Activated naive CD4-positive, alpha-beta T cell treated with anti-CD3 and anti-CD28 coated beads, Interleukin-2, amount 10 ng/mL, durations not matched to agents 7 days and 5 days (primary cell): ENCODE measurements at regions not wholly inside any gene's neighbourhood (a gene's known extent, or its start where the extent isn't known, plus 50 kb on each side); places are given as distances from the start of the nearest gene placed in this dataset.
"Not testable (repeated sequence)": the region's sequence is repeated elsewhere in the genome, so short reads cannot be mapped to it uniquely, and the experiment has no call there.

Experiments
- CTCF ChIA-PET: fragments of 350-600 bp; sonication (Branson Sonifier 250); formaldehyde crosslinking; loops from one replicate; lab custom pipeline; 2021; ENCODE audit warnings: antibody characterized with exemption; lab: Charles Lee
- DNase-seq: peaks from one replicate; pipeline ENCODE4 v3.0.0-alpha.2; 2020
- H3K27ac Mint-ChIP-seq: one replicate; pipeline ENCODE4 v1.8.0; 2021; ENCODE audit warnings: mild to moderate bottlenecking, moderate library complexity, mixed read lengths
- H3K27me3 Mint-ChIP-seq: one replicate; pipeline ENCODE4 v1.8.0; 2021; ENCODE audit warnings: mild to moderate bottlenecking, mixed read lengths
- H3K36me3 Mint-ChIP-seq: one replicate; pipeline ENCODE4 v1.8.0; 2021; ENCODE audit warnings: mixed read lengths
- H3K4me1 Mint-ChIP-seq: one replicate; pipeline ENCODE4 v1.8.0; 2021; ENCODE audit warnings: mixed read lengths
- H3K4me3 Mint-ChIP-seq: one replicate; pipeline ENCODE4 v1.8.0; 2021; ENCODE audit warnings: mild to moderate bottlenecking, moderate library complexity, mixed read lengths
- H3K9me3 Mint-ChIP-seq: one replicate; pipeline ENCODE4 v1.8.0; 2021; ENCODE audit warnings: mixed read lengths

DNA sequence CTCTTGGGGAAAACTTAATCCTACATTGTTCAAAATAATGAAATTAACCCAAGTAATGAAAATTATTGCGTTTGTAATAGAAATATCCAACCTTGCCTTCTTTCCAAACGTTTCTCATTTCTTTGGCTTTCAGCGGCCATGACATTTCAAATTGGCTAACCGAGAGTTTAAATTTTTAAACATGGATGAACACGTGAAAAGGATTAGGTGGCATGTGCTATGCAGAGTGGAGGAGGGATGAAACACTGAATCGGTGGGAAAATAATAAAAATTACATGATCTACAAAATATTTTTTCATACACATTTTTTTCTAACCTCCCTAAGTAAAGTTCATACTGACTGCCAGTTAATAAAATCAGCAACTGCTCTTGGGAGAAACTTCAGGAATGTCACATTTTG, 728.4 kb upstream of the PKDCC start:
- H3K36me3 Mint-ChIP-seq, result no peaks in the 10 kb centered on the region
- H3K4me1 Mint-ChIP-seq, result no peaks in the 10 kb centered on the region
- DNase-seq, result no peak
- CTCF ChIA-PET, result no interaction called here
- no peak overlapping the region for H3K4me3 Mint-ChIP-seq
- H3K27ac Mint-ChIP-seq, result no peak overlapping the region
- no peaks in the 10 kb centered on the region for H3K27me3 Mint-ChIP-seq
- H3K9me3 Mint-ChIP-seq, result peaks cover 3% of the 10 kb centered on the region

DNA sequence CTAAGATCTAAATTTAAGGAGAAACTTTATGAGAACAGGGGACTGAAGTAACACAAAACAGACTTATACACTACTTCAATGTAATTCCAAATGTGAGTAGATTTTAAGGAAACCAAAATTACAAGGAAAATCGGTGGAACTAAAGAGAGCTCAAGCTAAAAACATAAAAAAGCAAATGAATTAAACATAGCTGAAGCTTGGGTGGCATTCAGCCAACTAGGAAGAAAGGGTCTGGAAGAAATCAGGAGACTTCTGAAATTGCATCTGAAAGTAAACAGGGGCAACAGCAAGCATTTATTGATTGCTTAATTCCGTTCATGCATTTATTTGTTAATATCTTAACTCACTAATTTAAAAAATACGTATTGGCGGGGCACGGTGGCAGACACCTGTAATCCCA, 727.3 kb upstream of the PKDCC start:
- Mint-ChIP-seq H3K4me3 (no peak overlapping the region), H3K9me3 (peaks cover 3% of the 10 kb centered on the region), H3K4me1 (no peaks in the 10 kb centered on the region), H3K27me3 (no peaks in the 10 kb centered on the region), H3K36me3 (no peaks in the 10 kb centered on the region), H3K27ac (no peak overlapping the region)
- DNase-seq, result no peak
- CTCF ChIA-PET, result no interaction called here

DNA sequence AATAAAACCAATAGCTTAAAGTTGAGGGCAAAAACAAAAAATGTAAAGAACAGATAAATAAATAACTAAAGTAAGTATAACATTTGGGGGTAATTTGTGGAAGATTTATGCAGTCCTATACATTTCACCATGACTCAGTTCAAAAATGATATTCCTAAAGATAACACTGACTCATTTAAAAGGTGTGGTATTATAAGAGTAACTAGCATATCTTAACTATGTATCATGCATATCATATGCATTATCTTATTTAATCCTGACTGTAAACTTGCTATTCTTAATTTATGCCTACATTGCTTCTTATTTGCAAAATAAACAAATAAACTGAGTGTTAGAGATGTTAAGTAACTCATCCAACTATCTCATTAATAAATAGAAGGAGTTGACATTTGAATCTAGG, 726.5 kb upstream of the PKDCC start:
- DNase-seq, result no peak
- CTCF ChIA-PET, result no interaction called here
- no peaks in the 10 kb centered on the region for H3K9me3 Mint-ChIP-seq

DNA sequence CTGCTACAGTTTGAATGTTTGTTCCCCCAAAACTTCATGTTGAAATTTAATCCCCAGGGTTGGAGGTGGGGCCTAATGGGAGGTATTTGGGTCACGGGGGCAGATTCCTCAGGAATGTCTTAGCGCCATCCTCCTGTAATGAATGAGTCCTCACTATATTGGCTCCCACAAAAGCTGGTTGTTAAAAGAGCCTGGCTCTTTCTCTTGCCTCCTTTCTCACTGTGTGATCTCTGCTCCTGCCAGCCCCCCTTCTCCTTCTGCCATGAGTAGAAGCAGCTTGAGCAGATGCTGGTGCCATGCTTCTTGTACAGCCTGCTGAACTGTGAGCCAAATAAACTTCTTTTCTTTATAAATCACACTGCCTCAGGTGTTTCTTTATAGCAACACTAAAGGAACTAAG, 721.0 kb upstream of the PKDCC start:
- no peaks in the 10 kb centered on the region for H3K4me1 Mint-ChIP-seq
- no peak overlapping the region for H3K4me3 Mint-ChIP-seq
- no peaks in the 10 kb centered on the region for H3K27me3 Mint-ChIP-seq
- DNase-seq, result no peak
- H3K36me3 Mint-ChIP-seq, result no peaks in the 10 kb centered on the region
- H3K27ac Mint-ChIP-seq, result no peak overlapping the region
- CTCF ChIA-PET, result no interaction called here
- H3K9me3 Mint-ChIP-seq, result no peaks in the 10 kb centered on the region

More for the DNA sequence above, 726.5 kb upstream of the PKDCC start:
- Mint-ChIP-seq H3K27ac (no peak overlapping the region), H3K27me3 (no peaks in the 10 kb centered on the region), H3K36me3 (no peaks in the 10 kb centered on the region), H3K4me1 (no peaks in the 10 kb centered on the region), H3K4me3 (no peak overlapping the region)

DNA sequence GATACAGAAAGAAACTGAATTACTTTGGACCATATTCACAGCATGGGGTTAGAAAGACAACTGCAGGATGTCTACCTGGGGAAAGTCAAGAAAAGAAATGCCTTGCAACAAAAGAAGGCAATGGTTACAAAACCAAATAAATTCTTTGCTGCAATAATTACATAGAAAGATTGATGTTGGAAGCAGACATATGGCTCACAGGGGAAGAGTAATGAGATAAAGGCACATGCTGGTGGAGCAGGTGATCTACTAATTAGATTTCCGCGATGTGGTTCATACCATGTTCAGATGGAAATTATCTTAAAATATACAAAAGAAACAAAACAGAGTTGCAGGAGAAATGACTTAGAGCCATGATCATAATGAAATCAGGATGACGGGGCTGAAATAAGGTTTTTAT, 718.8 kb upstream of the PKDCC start:
- Mint-ChIP-seq H3K27ac (no peak overlapping the region), H3K9me3 (no peaks in the 10 kb centered on the region), H3K4me3 (no peak overlapping the region), H3K36me3 (no peaks in the 10 kb centered on the region), H3K4me1 (no peaks in the 10 kb centered on the region), H3K27me3 (no peaks in the 10 kb centered on the region)
- CTCF ChIA-PET, result no interaction called here
- DNase-seq, result no peak

DNA sequence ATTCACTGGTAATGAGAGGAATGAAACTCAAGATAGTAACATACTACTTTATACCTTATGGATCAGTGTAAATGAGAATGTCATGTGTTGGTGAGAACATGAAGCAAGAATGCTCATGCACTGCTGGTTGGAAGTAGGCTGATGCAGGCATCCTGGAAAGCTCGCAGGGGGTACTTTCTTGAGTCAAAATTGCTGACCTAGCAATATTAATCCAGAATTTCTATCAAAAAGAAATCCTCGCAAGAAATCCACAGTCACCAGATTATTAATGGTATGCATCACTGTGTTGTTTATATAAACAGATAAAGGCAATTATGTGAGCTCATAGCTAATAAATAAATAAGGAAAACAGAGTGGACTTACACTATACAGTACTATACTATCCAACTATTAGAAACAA, 713.7 kb upstream of the PKDCC start:
- Mint-ChIP-seq H3K36me3 (no peaks in the 10 kb centered on the region), H3K4me1 (no peaks in the 10 kb centered on the region), H3K27me3 (no peaks in the 10 kb centered on the region), H3K27ac (no peak overlapping the region), H3K9me3 (peaks cover 2% of the 10 kb centered on the region), H3K4me3 (no peak overlapping the region)
- no peak for DNase-seq
- CTCF ChIA-PET, result no interaction called here

DNA sequence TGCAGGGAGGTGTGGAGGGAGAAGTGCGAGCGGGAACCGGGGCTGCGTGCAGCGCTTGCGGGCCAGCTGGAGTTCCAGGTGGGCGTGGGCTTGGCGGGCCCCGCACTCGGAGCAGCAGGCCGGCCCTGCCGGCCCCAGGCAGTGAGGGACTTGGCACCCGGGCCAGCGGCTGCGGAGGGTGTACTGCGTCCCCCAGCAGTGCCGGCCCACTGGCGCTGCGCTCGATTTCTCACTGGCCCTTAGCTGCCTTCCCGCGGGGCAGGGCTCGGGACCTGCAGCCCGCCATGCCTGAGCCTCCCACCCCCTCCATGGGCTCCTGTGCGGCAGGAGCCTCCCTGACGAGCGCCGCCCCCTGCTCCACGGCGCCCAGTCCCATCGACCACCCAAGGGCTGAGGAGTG, 712.2 kb upstream of the PKDCC start:
- H3K4me1 Mint-ChIP-seq, H3K27ac Mint-ChIP-seq, H3K4me3 Mint-ChIP-seq, H3K27me3 Mint-ChIP-seq, CTCF ChIA-PET, DNase-seq, H3K9me3 Mint-ChIP-seq, H3K36me3 Mint-ChIP-seq: not testable (repeated sequence)

DNA sequence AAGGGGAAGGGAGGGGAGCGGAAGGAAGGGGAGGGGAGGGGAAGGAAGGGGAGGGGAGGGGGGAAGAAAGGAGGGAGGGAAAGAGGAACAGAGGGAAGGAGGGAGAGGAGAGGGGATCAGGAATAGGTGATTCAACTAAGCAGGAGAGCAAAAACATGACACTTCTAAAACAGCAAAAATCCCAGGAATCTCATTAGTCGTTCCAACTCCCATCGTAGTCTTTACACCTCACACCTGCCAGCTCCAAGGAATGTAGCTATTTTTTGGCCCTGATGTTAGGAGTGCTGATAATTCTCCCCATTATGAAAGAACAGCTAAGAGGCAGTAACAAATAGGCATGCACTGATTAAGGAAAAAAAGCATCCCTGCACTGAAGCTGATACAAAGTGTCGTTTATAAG, 709.9 kb upstream of the PKDCC start:
- CTCF ChIA-PET, result no interaction called here
- peaks cover 2% of the 10 kb centered on the region for H3K9me3 Mint-ChIP-seq
- no peak for DNase-seq
- no peak overlapping the region for H3K27ac Mint-ChIP-seq
- no peaks in the 10 kb centered on the region for H3K4me1 Mint-ChIP-seq
- H3K36me3 Mint-ChIP-seq, result no peaks in the 10 kb centered on the region
- no peaks in the 10 kb centered on the region for H3K27me3 Mint-ChIP-seq
- no peak overlapping the region for H3K4me3 Mint-ChIP-seq

DNA sequence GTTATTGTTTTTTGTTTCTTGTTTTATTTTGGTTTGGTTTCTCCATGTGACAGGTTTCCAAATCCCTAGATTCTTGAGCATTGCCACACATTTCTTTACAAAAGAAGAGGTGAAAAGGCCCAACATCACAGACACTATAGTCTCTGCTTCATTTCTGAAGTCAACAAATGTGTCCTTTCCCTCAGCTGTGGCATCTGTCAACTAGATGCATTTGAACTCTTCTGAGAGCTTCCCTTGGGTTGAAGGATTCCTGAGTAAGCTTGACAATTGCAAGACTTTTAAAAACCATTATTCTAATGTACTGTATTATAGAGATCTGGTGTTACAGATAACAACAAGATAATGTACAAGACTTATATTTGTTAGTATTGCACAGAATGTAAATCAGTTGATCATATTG, 703.3 kb upstream of the PKDCC start:
- Mint-ChIP-seq H3K4me3 (no peak overlapping the region), H3K36me3 (no peaks in the 10 kb centered on the region), H3K27ac (no peak overlapping the region), H3K4me1 (no peaks in the 10 kb centered on the region), H3K9me3 (no peaks in the 10 kb centered on the region), H3K27me3 (no peaks in the 10 kb centered on the region)
- DNase-seq, result no peak
- CTCF ChIA-PET, result no interaction called here

DNA sequence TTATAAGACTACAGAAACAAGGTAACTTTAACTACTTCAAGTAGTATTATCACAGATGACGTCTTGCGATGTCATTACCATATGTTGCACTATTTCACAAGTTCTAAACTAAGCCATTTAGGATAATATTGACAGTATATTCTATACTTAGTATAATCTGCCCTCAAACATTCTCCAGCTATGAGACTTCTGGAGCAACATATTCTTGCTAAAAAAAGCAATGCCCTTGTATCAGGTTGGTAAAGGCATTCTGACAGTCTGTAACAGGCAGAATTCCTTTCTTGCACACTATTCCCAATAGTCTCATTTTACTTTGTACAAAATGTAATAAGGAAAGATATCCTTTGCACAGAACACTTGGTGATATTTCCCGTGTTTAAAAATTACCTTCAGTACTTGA, 694.8 kb upstream of the PKDCC start:
- H3K4me3 Mint-ChIP-seq, result no peak overlapping the region

DNA sequence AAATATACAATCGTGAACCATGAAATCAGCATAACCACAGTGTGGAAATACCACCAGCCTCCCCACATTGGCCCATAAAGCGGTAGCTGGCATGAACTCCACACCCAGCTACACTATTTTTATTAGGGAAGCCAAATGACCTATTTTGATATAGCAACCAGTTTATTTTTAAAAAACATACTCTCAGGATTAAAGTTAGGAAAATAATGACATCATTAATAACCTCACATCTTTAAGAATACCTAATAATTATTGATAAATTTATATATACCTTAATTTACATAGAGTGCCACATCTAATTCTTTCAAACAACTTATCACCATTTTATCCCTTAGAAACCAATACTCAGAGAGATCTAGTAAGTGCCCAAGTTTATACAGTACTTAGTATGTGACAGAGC, 692.0 kb upstream of the PKDCC start:
- no peaks in the 10 kb centered on the region for H3K27me3 Mint-ChIP-seq
- no peaks in the 10 kb centered on the region for H3K36me3 Mint-ChIP-seq
- no peak overlapping the region for H3K4me3 Mint-ChIP-seq
- no peaks in the 10 kb centered on the region for H3K4me1 Mint-ChIP-seq
- no peak for DNase-seq
- H3K27ac Mint-ChIP-seq, result no peak overlapping the region
- CTCF ChIA-PET, result no interaction called here
- H3K9me3 Mint-ChIP-seq, result no peaks in the 10 kb centered on the region

More for the DNA sequence above, 694.8 kb upstream of the PKDCC start:
- H3K36me3 Mint-ChIP-seq, result no peaks in the 10 kb centered on the region
- DNase-seq, result no peak
- CTCF ChIA-PET, result no interaction called here
- H3K4me1 Mint-ChIP-seq, result no peaks in the 10 kb centered on the region
- no peak overlapping the region for H3K27ac Mint-ChIP-seq
- H3K27me3 Mint-ChIP-seq, result no peaks in the 10 kb centered on the region
- H3K9me3 Mint-ChIP-seq, result no peaks in the 10 kb centered on the region

DNA sequence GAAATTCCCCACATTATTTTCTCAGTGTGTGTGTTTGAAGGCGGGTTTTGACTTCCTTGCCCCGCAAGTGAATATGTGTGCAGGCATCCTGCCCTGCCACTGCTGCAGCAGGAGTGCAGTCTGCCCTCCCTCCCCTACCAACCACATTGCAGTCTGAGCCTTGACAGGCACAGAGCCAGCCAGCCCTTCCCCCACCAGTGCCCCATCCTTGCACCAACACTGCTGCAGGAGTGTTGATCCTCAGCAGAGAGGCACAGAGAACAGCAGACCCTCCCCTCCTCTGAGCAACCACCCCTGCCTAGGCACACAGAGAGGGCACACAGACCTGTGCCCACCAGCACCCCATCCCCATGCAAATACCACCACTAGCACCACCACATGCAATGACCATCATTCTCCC, 683.0 kb upstream of the PKDCC start:
- DNase-seq, result no peak
- H3K36me3 Mint-ChIP-seq, result no peaks in the 10 kb centered on the region
- no peak overlapping the region for H3K4me3 Mint-ChIP-seq
- H3K4me1 Mint-ChIP-seq, result no peaks in the 10 kb centered on the region
- H3K27me3 Mint-ChIP-seq, result no peaks in the 10 kb centered on the region
- CTCF ChIA-PET, result no interaction called here
- peaks cover 13% of the 10 kb centered on the region for H3K9me3 Mint-ChIP-seq
- no peak overlapping the region for H3K27ac Mint-ChIP-seq

DNA sequence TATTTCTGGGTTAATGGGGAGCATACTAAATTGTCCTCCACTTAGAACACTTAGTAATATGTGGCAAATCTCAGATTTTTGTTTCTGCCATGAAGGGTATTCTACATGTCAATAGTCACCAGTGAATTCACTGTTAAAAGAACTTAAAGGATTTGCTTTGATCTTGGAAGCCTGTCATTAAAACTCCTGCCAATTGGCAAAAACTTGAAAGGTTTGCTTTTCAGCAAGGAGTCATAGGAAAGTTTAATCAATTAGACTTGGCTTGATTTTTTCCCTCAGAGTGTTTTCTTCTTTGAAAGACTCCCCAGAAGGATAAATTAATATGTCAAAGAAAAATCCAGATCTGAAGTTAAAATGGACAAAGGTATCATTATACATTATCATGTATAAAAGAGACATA, 671.9 kb upstream of the PKDCC start:
- no peak overlapping the region for H3K27ac Mint-ChIP-seq
- H3K4me3 Mint-ChIP-seq, result no peak overlapping the region
- no peaks in the 10 kb centered on the region for H3K36me3 Mint-ChIP-seq
- no peaks in the 10 kb centered on the region for H3K4me1 Mint-ChIP-seq
- H3K9me3 Mint-ChIP-seq, result peaks cover 4% of the 10 kb centered on the region
- DNase-seq, result no peak
- CTCF ChIA-PET, result no interaction called here
- H3K27me3 Mint-ChIP-seq, result no peaks in the 10 kb centered on the region

DNA sequence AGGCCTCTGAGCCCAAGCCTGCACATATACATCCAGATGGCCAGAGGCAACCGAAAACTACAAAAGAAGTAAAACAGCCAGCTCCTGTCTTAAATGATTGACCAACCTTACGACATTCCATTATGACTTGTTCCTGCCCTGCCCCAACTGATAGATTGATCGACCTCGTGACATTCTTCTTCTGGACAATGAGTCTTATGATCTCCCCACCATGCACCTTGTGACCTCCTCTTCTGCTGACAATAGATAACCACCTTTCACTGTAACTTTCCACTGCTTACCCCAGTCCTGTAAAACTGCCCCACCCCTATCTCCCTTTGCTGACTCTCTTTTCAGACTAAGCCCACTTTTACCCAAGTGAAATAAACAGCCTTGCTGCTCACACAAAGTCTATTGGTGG, 670.0 kb upstream of the PKDCC start:
- H3K4me1 Mint-ChIP-seq, result no peaks in the 10 kb centered on the region
- H3K4me3 Mint-ChIP-seq, result no peak overlapping the region
- H3K27me3 Mint-ChIP-seq, result no peaks in the 10 kb centered on the region
- H3K27ac Mint-ChIP-seq, result no peak overlapping the region
- DNase-seq, result no peak
- CTCF ChIA-PET, result no interaction called here
- H3K9me3 Mint-ChIP-seq, result peaks cover 2% of the 10 kb centered on the region
- no peaks in the 10 kb centered on the region for H3K36me3 Mint-ChIP-seq

DNA sequence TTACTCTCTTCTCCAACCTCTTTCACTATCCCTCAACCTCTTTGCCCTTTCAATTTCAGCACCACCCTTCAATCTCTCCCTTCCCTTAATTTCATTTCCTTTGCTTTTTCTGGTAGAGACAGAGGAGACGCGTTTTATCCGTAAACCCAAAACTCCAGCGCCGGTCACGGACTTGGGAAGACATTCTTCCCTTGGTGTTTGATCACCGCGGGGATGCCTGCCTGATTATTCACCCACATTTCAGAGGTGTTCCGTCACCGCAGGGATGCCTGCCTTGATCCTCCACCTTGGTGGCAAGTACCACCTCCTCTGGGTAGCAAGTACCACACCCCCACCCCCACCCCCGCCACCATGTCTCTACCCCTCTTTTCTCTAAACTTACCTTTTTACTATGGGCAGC, 669.4 kb upstream of the PKDCC start:
- DNase-seq, result no peak
- H3K4me3 Mint-ChIP-seq, result no peak overlapping the region
- H3K9me3 Mint-ChIP-seq, result peaks cover 2% of the 10 kb centered on the region
- no peaks in the 10 kb centered on the region for H3K4me1 Mint-ChIP-seq
- no peak overlapping the region for H3K27ac Mint-ChIP-seq
- CTCF ChIA-PET, result no interaction called here
- H3K27me3 Mint-ChIP-seq, result no peaks in the 10 kb centered on the region
- H3K36me3 Mint-ChIP-seq, result no peaks in the 10 kb centered on the region

DNA sequence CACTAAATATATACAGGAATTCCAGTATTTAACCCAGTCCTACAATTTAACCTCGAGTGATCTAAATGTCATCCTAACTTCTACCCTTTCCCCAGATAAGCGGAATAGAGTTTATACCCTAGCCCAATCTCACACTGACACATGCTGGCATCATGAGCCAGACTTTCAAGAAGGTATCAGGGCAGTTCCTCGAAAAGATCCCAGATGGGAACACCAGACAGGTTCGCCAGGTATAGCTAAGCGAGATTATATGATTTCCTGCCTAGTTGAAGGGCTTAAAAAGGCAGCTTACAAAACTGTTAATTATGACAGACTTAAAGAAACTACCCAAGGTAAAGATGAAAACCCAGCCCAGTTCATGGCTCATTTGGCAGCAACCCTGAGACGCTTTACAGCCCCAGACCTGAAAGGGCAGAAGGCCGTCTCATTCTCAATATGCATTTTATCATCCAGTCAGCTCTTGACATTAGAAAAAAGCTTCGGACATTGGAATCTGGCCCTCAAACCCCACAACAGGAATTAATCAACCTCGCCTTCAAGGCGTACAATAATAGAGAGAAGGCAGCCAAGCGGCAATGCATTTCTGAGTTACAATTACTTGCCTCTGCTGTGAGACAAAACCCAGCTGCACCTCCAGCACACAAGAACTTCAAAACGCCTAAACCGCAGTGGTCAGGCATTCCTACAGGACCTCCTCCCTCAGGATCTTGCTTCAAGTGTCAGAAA, 668.2 kb upstream of the PKDCC start:
- Mint-ChIP-seq H3K36me3 (no peaks in the 10 kb centered on the region), H3K4me3 (no peak overlapping the region), H3K9me3 (peaks cover 2% of the 10 kb centered on the region), H3K27ac (no peak overlapping the region), H3K4me1 (no peaks in the 10 kb centered on the region), H3K27me3 (no peaks in the 10 kb centered on the region)
- DNase-seq, result no peak
- CTCF ChIA-PET, result no interaction called here
